Iris pigment epithelial cell (primary cell): ENCODE measurements at regions not wholly inside any gene's neighbourhood (a gene's known extent, or its start where the extent isn't known, plus 50 kb on each side); places are given as distances from the start of the nearest gene placed in this dataset.

ENCODE experiments used
- DNase-seq: peaks from one replicate; pipeline ENCODE4 v3.0.0-alpha.2; 2011; ENCODE audit warnings: low read depth

DNA sequence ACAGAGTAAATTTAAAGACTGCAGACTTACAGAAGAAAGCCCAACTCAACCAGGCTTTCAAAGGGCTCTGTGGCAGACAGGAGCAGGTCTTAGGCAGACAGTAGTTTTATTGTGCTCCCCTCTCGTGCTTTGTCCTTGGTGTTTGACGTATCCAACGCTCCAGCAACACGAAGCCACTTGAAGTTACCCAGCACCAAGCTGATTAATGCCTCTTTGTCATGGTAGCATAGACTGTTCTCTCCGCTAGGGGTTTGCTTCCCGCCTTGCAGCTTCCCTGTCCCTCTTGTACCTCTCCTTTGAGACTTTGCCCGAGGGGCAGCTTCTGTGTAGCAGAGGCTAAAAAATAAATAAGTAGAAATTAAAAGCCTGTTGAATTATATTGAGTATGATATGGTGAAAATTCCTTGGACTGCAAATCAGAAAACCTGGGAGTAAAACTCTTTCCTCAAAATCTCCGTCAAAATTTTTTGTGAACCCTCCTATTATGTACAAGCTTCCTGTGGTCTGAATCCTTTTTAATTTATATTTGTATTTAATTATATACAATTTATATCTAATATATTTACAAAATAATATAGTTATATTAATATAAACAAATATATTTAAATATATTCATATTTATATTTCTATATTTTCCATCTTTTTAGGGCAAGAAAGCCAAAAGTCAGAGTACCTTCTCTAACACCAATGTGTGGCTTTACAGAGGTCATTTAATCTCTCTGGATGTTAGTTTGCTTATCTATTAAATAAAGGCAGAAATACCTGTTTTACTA, 405.4 kb downstream of the DMAC1 start:
- DNase-seq: no peak

DNA sequence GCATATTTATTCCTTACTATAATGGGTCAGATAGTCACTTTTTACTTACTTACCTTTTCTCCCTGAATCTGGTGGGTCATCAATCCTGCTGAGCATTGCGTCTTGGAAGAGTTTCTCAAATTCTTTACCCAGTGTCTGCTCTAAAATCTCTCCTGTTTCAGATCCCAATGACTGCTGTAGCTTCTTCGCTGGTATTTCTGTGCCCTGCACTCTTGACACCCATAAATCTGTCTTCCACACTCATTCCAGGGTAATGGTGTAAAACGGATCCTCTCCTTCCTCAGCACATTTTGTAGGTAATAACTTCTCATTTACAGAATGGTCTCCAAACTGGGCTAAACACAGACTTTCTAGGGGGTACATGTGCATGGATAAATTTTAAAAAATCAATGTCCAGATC, 407.4 kb downstream of the DMAC1 start:
- DNase-seq: no peak

DNA sequence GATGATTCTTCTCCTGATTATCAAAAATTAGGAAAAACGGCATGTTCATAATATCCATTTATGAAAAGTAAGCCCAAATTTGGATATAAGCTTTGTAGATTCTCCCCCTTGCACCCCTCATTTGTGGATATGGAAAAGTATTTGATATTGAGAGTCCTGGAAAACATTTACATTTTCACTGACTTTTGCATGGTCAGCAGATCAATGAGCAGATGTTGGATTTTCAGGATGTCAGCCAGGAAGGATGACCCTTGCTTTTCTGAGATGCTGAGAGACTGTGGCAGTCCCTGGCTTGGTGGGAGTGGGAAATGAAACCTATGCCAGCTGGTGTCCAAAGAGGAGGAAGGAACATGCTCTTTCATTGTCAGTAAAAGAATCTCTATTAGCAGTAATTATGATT, 410.8 kb downstream of the DMAC1 start:
- DNase-seq: no peak

DNA sequence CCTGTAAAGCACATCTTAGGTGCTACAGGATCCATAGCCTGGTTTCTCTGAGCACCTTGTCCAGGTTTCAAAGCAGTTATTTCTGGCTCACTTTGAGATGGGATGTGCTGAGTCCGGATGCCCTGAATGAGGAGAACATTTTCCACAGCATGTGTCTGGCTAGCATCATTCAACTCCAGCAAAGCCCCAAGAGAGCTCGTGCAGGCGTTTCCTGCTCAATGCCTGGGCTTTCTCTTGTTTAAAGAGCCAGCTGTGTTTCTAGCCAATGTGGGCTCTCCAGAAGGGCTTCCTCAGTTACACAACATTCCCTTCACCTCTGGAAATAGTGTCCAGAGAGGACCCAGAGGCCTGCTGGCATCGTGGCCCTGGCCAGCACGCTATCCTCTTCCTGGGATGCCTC, 411.7 kb downstream of the DMAC1 start:
- no peak for DNase-seq

DNA sequence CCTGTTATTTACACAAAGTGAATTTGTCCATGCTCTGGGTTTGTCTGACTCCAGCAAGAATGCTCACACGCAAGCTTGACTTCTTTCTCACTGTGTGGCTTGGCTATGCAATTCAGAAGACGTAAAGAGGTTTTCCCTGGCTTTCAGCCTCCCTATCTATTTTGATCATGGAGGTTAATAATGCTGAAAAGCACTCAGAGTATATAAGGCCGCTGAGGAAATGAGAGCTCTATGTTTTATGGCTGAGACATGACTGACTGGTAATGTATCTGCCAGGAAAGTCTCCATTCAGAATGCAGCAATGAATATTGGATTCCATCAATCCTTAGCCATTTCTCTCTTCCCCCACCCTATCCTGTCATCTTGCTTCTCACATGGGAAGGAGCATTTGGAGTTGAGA, 417.3 kb downstream of the DMAC1 start:
- no peak for DNase-seq

DNA sequence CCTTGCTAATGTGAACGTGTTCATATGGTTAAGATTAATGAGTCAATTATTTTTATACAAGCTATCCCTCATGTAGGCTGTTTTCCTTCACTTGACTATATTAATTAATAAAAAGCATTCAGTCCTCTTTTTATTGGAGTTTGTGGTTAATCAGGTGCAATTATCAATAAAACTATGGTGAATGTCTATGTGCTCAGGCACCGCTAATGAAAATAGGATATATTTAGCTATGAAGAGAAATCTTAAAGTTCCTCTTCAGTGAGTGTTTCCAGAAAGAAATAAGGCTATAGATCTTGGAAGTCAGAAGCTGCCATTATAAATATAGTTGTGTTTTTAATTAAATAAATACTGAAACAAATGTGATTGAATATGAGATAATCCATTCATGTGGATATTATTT, 422.1 kb downstream of the DMAC1 start:
- DNase-seq: no peak

DNA sequence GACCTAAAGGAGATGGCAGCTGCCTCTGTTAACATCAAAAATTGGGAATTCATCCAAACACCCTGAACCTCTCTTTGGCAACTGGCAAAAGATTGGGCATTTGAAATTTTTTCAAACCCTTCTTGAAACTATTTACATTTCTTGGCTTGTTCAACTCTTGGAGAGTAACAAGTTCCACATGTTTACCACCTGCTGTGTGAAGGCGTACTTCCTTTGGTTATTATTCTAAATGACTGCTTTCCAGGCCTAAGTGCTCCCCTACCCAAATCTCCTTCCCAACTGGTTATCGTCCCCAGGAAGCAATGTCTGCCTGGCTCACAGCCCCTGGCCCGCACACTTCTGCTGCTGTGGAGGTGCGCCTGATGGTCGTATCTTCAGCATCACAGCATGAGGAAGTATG, 422.7 kb downstream of the DMAC1 start:
- no peak for DNase-seq

DNA sequence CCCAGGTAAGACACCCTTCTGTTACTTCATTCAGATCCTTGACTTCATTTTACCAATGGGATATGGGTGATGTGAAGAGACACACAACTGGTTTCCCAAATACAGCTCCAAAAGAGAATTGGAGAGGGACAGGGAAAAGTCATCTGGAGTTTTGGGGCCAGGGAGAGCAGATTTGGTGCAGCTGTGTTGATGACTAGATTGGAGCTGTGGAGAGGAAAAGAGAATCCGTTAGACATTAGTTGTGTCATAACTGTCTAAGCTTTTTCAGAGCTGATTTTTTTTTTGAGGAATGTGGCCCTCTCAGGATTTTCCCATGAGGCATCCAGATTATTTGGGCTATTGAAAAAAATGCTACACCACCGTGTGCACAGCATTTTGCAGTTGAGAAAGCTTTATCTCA, 423.4 kb downstream of the DMAC1 start:
- no peak for DNase-seq

DNA sequence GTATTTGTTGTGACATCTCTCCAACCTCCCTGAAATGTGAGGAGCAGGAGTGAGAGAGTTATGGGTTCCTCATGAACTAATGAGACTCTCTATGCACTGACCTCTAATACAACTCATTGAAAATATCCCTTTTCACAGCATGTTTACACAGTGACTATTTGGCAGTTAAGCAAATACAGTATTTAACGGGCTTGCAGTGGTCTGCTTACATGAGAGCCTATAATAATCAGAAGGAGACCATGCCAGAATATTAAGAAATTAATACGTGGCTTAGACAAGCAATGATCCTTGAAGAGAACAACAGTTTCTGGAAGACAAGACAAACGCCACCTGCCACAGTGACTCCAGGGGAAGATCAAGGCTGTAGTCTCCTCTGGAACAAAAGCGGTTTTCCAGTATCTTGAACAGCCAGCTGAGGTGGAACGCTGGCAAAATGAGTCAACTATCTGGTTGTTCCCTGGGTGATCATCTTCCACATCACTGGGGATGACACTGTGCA, 424.5 kb downstream of the DMAC1 start:
- no peak for DNase-seq

DNA sequence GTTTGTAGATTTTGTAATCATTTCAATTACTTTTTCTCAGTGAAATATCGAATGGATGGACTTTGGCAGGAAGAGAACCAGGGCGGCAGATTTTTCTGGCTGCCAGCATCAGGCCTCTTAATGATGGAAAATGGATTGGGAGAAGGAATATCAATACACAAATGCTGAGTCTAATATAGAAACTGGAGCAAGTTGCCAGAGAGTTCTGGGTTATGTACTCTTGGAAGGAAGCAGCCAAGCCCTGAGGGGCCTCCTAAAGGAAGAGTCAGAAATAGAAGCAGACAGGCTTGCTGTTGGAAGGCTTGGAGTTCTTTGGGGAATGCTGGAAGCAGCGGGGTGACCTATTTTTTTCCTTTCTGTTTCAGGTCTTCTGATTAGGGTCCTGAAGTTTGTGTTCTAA, 428.6 kb downstream of the DMAC1 start:
- no peak for DNase-seq

DNA sequence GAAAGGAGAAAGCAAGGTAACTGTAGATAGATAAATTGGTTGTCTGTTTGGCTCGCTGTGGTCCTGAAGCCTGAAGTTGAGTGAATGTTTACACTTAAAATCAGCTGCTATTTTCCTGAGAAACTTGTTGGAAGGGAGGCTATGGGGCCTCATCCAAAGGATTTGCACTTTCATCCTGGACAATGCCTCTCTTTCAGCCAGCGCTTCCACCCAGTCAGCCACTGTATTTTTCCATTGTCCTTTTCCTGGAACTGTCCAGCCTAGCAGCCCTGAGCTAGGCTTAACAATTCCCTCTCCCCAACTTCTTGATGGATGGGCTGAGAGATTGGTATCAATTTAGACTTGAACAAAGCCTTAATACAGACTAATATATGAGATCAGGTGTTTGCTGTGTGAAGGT, 429.2 kb downstream of the DMAC1 start:
- DNase-seq: no peak

DNA sequence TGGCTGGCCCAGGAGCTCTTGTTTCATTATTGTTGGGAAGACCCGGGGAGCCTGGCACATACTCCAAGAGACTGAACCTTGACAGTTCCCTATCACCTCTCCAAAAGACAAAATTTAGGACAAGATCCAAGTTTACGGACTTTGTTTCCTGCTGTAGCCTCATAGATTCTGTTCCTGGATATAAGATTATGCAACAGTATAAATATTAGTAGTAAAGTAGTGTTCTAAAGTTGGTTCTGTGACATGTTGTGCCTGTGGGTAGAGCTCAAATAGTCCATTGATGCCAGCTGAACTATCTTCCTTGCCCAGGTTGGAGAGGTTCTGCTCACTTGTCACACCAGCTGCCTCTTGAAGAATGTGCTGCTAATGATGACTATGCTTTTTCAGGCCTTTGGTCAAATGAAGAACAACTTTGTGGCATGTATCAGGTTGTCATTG, 430.2 kb downstream of the DMAC1 start:
- peak; percentile 1 for DNase-seq

DNA sequence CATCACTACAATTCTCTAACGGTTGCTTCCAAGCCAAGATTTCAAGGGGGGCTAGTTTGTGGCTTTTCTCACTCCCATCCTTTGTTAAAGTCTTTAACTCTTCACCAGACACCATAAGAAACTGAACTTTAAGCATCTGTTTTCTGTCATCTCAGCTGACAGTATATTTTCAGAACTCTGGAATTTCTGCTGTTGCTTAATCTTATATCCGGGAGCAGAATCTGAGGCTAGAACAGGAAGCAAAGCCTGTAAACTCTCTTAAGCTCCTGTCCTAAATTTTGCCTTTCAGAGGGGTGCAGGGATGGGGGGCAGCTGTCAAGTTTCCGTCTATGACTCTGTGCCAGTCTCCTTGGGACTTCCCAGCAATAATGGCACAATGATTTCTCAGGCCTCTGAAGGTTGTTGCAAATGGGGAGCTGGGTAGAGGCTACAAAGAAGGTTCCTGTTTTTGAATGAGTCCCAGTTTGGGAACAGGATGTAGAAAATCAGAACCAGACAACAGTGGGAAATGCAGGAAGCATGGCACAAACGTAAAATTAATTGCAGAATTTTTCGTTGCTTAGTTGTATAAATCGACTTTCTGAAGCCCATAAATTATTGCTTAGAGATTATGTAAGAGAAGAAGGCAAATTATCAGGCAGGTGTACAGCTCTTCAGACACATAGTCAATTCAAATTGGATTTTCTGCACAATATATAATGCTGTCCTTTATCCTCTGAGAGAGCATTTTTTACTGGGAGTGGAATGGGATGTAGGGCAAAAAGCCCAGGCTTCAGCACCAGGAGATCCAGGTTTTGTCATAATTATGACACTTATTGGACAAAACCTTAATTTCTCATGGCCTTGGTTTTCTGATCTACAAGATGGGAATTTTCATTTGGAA, 430.9 kb downstream of the DMAC1 start:
- peak; percentile 74 for DNase-seq

DNA sequence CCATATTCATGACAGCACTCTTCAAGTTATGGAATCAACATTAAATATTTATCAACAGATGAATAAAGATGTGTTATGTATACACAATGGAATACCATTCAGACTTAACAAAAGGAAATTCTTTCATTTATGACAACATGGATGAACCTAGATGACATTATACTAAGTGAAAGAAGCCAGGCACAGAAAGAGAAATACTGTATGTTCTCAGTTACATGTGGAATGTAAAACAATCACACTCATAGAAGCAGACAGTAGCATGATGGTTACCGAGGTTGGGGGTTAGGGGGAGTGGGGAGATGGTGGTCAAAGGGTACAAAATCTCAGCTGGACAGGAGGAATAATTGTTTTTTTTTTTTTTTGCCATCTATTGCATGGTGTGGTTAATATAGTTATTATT, 431.9 kb downstream of the DMAC1 start:
- DNase-seq: no peak

DNA sequence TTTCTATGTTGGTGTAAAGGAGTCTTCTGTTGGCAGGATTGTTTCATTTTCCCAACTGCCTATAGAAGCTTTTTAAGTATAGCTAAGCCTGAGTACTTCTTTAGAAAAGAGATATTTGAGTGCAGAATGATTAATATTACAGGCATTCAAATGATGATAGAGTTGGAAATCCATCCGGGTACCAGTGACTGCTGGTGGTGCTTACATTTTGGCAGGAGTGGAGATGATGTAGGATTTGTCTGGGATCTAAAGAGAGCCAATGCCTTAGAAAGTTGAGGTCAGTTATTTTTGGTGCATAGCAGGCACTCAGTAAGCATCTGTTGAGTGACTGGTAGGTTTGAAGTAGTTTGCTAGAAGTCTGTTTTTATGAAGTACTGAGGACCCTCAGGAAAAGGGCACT, 433.5 kb downstream of the DMAC1 start:
- peak; percentile 14 for DNase-seq

DNA sequence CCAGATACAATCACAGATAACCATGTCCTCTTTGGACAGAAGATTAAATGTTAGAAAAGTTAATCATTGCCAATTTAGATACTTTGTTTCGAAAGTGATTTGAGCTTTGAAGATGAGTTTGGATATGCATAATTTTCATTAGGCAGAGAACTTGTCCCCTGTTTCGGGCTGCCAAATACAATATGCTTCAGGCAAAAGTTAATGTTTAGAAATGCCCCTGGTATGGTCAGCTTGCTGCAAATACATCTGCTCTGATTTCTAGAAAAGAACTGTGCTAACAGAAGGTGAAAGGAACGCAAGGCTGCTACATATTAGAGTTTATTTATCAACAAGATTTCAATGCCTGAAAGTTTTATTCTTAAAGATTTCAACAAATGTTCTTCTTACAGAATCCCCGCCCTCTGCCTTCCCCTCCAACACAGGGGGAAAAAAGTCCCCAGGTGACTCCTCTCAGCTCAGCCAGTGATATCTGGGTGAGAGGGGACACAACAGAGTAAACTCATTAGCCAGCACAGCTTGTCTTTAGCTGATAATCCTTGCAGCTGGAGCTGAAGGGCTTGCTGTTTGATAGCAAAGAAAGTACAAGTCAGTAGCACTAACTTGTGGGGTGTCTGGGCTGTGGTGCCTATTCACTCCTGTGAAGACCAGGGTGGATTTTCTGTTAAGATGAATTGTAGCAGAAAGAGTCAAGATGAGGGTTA, 435.7 kb downstream of the DMAC1 start:
- no peak for DNase-seq

DNA sequence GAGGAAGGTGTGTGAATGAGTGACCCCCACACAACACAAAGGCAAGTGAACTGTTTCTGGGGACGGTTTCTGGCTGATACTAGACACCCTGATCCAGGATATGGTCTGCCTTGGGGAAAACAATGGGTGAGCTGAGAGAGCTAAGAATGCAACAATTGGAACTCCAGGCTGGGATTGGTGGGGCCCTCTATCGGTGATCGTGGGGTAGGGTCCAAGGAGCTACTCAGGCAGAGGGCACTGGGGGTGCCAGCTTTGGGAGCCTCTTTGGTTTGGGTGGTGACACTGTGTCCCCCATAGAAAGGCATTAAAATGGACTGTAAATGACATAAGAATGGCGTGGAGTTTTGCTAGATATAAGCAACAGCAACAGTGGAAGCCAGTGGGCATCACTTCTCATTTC, 439.1 kb downstream of the DMAC1 start:
- DNase-seq: no peak

DNA sequence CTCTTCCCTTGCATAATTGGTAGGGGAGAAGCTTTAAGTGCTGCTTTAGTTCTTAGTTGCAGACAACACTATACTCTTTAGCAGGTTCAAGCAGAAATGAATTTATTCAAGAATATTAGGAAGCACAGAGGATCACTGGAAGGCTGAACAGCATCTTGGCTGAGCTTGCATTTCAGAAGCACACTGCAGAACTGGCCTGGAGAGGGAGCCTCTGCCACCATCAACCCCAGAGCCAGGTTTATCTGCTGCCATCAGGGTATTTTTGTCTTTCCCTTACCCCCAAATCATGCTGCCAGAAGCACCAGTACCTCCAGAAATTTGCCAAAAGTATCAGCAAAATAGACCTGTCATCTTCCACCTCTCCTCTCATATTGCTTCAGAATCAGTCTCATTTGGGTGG, 440.7 kb downstream of the DMAC1 start:
- DNase-seq: peak; percentile 3

DNA sequence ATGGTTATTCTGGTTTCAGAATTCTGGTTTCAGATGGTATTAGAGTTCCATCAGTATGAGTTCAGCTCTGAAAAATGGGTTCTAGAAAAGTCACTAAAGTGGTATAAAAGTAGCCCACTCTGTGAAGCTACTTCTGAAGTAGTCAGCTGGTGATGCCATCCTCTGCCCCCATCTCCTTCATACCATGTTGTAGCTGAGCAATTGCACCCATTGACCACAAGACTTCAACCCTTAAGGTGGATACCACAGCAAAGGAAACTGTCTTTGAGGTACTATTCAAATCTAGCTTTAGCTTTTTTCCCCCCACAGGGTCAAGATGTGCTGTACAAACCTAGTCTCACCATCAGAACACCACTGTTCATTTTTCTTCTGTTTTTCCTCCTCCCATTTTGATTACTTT, 444.9 kb downstream of the DMAC1 start:
- no peak for DNase-seq

DNA sequence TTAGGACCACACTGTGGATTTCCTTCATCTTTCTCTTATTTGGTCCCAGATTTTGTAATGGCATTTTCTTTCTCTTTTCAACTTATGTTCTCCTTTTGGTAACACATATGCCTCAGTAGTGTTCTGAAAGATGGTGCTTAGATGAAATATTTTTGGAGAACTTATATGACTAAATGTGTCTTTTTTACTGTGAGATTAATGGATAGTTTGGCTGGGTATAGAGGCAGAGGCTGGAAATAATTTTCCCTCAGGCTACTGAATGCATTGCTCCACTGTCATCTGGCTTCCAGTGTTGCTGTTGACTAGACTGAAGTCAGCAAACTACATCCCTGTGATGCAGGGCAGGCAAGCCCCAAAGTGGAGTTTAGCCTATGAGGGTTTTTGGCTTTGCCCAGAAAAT, 450.9 kb downstream of the DMAC1 start:
- no peak for DNase-seq

DNA sequence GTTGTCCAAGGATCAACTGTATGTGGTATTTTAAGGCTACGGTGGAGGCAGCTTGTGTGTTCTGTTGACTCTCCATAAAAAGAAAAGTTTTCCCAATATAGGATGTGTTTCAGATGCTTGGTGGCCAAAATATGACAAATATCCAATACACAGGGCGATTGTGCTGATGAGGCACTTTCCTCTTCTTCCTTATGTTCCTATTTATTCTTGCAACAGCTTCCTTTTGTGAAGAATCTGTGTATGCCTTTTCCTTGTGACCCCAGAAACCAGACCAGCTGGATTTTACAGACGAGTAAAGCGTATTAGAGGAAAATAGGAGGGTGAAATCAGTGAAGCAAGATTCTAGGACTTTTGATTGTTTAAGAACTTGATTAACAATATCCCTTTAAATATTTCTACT, 452.0 kb downstream of the DMAC1 start:
- no peak for DNase-seq

DNA sequence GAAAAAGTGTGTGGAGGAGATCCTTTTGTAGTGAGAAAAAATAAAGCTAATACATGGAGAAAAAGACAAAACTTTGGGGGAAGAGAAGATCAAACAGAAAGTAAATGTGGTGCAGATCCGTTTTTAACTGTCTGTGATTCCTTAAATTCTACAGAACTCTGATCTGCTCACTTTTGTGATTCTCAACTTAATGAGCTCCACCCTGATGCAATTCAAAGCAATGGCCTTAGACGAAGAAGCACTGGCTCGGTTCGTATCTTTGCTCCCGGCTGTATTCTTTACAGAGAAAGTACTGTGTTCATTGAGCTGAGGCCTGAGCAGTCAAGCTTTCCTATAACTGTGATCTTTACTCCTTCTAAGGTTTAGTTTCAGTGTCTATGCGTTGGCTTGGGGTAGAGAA, 453.4 kb downstream of the DMAC1 start:
- DNase-seq: no peak

DNA sequence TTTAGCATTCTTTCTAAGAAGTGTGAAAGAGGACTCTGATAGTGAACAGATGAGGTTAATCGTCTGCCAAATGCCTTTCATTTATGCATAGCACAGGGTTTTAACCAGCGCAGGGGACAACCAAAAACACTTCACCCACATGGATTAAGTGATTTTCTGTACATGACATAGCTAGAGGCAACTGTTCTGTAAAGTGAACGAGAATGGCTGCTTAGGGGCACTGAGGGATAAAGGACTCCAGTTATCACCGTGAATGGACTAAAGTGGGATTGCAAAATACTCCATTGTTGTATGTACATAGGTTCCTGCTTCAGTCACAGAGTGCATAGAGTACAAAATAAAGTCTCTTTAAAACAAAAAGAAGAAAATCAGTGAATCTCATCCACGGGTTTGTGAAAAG, 456.8 kb downstream of the DMAC1 start:
- no peak for DNase-seq
